Colonic mucosa (tissue), 4 donors: ENCODE measurements at regions not wholly inside any gene's neighbourhood (a gene's known extent, or its start where the extent isn't known, plus 50 kb on each side); places are given as distances from the start of the nearest gene placed in this dataset.

Source experiments
- DNase-seq: peaks from one replicate; pipeline ENCODE4 v3.0.0-alpha.2; 2020
- H3K27ac ChIP-seq: fragments of 200-600 bp; one replicate; pipeline ENCODE4 v1.8.0; 2021
- H3K27me3 ChIP-seq: fragments of 200-600 bp; one replicate; pipeline ENCODE4 v1.8.0; 2021
- H3K36me3 ChIP-seq: fragments of 200-600 bp; one replicate; pipeline ENCODE4 v1.8.0; 2021
- H3K4me1 ChIP-seq: fragments of 200-600 bp; one replicate; pipeline ENCODE4 v1.8.0; 2021; ENCODE audit warnings: mild to moderate bottlenecking
- H3K4me3 ChIP-seq: fragments of 200-600 bp; one replicate; pipeline ENCODE4 v1.8.0; 2021
- H3K9ac ChIP-seq, 2 donors: one replicate each; pipeline ENCODE4 v1.7.0; 2013; ENCODE audit warnings: control low read depth in 2 of 2, low read depth in 2 of 2, low read length in 2 of 2
- H3K9me3 ChIP-seq: fragments of 200-600 bp; one replicate; pipeline ENCODE4 v1.8.0; 2021
- intact Hi-C: fragments of 100-400 bp; cut with DNase I; formaldehyde crosslinking; loops from one replicate; pipeline ENCODE4 v1.14.1; 2022
- TF ChIP-seq, protein P1 (sequence below): fragments of 200-600 bp; IDR thresholded peaks from one replicate; pipeline ENCODE4 v1.8.0; 2022; ENCODE audit warnings: antibody characterized with exemption, mild to moderate bottlenecking
- donor health status: healthy.
- donor health status: DM: no; HTN: no; CAD: no.
- donor health status: DM: no; HTN: no; CAD: no.

GRCh38 chr12:77357655-77358054 lies 292.3 kb upstream of the E2F7 start:
- no peak overlapping the region for H3K9ac ChIP-seq
- H3K4me3 ChIP-seq, result no peak overlapping the region
- H3K9me3 ChIP-seq, result no peaks in the 10 kb centered on the region
- TF ChIP-seq, protein P1, sequence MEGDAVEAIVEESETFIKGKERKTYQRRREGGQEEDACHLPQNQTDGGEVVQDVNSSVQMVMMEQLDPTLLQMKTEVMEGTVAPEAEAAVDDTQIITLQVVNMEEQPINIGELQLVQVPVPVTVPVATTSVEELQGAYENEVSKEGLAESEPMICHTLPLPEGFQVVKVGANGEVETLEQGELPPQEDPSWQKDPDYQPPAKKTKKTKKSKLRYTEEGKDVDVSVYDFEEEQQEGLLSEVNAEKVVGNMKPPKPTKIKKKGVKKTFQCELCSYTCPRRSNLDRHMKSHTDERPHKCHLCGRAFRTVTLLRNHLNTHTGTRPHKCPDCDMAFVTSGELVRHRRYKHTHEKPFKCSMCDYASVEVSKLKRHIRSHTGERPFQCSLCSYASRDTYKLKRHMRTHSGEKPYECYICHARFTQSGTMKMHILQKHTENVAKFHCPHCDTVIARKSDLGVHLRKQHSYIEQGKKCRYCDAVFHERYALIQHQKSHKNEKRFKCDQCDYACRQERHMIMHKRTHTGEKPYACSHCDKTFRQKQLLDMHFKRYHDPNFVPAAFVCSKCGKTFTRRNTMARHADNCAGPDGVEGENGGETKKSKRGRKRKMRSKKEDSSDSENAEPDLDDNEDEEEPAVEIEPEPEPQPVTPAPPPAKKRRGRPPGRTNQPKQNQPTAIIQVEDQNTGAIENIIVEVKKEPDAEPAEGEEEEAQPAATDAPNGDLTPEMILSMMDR, result no peak
- H3K36me3 ChIP-seq, result no peaks in the 10 kb centered on the region
- no peak for DNase-seq
- no peaks in the 10 kb centered on the region for H3K4me1 ChIP-seq
- no peaks in the 10 kb centered on the region for H3K27me3 ChIP-seq
- H3K27ac ChIP-seq, result no peak overlapping the region
- intact Hi-C loops, result no loop called here

DNA sequence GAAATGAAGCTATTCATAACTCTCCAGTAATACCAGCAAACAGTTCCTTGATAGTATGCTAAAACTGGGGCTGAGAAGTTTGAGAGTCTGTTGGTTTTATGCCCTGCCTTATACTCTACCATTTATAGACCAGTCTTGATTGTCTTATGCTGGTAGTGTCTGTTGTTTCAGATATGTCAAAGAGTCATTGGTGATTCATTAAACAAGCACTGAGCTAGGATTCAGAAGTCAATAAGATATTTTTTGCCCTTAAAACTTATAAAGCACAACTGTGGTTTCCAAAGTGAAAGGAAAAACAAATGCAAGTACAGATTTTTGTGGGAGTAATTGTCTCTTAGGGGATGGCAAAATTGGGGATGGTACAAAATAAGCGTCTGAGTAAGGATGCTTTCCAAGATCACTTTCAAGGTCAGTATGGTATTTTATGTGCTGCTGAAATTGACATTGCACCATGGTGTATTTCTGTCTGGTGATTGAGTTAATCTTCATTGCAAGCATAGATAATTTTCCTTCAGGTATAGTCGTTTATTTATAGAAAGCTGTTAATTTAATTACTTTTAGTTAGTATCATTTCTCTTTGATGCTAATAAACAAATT lies 289.5 kb upstream of the E2F7 start:
- Histone ChIP-seq H3K9me3 (no peaks in the 10 kb centered on the region), H3K4me3 (no peak overlapping the region), H3K36me3 (no peaks in the 10 kb centered on the region), H3K27ac (no peak overlapping the region), H3K4me1 (no peaks in the 10 kb centered on the region), H3K27me3 (no peaks in the 10 kb centered on the region), H3K9ac (no peak overlapping the region)
- intact Hi-C loops, result no loop called here
- TF ChIP-seq, protein P1, result no peak
- DNase-seq, result no peak

GRCh38 chr12:77352946-77353345 lies 287.6 kb upstream of the E2F7 start:
- Histone ChIP-seq H3K27ac (no peak overlapping the region), H3K9me3 (no peaks in the 10 kb centered on the region), H3K36me3 (no peaks in the 10 kb centered on the region), H3K4me1 (no peaks in the 10 kb centered on the region), H3K9ac (no peak overlapping the region), H3K4me3 (no peak overlapping the region), H3K27me3 (no peaks in the 10 kb centered on the region)
- intact Hi-C loops, result no loop called here
- no peak for DNase-seq
- TF ChIP-seq, protein P1, result no peak

DNA sequence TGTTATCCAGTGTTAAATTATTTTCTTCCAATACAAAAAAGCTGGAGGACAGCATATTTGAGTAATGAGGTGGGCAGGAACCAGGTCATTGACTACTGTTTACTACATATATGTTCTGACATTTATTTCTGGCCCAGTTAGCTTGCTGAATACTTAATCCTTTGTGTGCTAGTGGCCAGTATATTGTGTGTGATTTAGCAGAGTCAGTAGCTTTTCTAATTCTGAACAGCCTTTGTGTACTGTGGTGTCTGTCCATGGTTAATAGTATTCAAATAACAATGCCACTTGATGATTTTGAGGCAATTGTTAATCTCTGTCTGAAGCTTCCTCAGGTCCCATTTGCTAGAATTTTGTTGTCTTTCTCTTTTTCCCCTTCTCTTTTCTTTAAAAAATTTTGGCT lies 286.5 kb upstream of the E2F7 start:
- no peak overlapping the region for H3K9ac ChIP-seq
- no peaks in the 10 kb centered on the region for H3K4me1 ChIP-seq
- H3K4me3 ChIP-seq, result no peak overlapping the region
- H3K9me3 ChIP-seq, result no peaks in the 10 kb centered on the region
- no peak overlapping the region for H3K27ac ChIP-seq
- TF ChIP-seq, protein P1, result no peak
- intact Hi-C loops, result no loop called here
- H3K27me3 ChIP-seq, result no peaks in the 10 kb centered on the region
- DNase-seq, result no peak
- no peaks in the 10 kb centered on the region for H3K36me3 ChIP-seq

DNA sequence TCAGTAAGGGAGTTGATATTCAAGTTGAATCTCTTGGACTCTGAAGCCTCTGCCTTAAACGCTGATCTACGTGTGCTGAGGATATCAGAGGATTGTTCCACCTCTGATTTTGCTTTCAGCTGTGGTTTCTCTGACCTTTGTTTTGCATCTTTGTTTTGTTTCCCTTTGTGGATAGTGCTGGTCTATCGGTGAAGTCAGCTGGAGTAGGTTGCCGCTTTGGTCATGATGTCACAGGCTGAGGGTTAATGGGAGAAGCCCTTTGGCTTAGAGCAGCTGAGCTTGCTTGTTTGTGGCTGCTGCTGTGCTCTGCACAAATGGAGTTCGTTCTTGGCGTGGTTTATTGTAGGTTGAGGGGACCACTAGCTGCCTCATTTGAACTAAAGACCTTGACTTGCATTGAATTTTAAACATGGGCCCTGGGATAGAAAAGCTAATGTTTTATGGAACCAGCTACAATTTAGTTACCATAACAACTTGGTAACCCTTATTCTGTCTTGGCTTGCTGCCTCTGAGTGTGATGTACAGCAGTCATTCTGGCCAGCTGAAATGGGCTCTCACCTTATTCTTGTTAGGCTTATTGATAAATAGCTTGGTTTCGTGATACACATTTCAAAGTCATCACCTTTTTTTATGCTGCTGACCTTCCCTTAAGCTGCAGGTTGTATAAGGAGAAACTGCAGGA lies 284.5 kb upstream of the E2F7 start:
- Histone ChIP-seq H3K9ac (no peak overlapping the region), H3K36me3 (no peaks in the 10 kb centered on the region), H3K27me3 (no peaks in the 10 kb centered on the region), H3K4me3 (no peak overlapping the region), H3K4me1 (no peaks in the 10 kb centered on the region), H3K27ac (no peak overlapping the region), H3K9me3 (no peaks in the 10 kb centered on the region)
- no peak for DNase-seq
- intact Hi-C loops, result no loop called here
- TF ChIP-seq, protein P1, result no peak
